H1 (cell line): ENCODE measurements at regions not wholly inside any gene's neighbourhood (a gene's known extent, or its start where the extent isn't known, plus 50 kb on each side); places are given as distances from the start of the nearest gene placed in this dataset.

Experiments
- ZNF274 ChIP-seq: IDR thresholded peaks from 2 replicates; pipeline ENCODE4 v1.7.0; 2012; ENCODE audit warnings: low read length, borderline replicate concordance; ENCODE audit errors: extremely low read depth
- TF ChIP-seq, protein P1 (sequence below): IDR thresholded peaks from 2 replicates; pipeline ENCODE4 v1.6.1; 2012; ENCODE audit warnings: low read length, inconsistent platforms

DNA sequence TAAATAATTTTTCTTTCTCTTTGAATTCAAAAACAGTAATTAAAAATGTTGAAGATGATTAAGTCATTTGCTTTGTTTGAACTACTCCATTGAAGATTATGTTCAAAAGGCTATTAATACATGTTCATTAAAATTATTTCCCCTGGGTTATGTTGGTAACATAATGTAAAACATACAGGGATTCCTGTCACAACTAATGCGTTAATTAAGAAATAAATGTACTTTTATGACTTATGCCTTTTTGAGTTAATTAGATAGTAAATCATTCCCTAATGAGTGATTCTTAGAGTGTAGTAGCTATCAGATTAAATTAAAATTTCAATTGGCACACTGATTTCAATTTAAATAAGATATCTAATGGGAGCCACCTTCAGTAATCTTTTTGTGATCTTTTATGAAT, 549.1 kb downstream of the ANKRD50 start (continued):
- TF ChIP-seq, protein P1, sequence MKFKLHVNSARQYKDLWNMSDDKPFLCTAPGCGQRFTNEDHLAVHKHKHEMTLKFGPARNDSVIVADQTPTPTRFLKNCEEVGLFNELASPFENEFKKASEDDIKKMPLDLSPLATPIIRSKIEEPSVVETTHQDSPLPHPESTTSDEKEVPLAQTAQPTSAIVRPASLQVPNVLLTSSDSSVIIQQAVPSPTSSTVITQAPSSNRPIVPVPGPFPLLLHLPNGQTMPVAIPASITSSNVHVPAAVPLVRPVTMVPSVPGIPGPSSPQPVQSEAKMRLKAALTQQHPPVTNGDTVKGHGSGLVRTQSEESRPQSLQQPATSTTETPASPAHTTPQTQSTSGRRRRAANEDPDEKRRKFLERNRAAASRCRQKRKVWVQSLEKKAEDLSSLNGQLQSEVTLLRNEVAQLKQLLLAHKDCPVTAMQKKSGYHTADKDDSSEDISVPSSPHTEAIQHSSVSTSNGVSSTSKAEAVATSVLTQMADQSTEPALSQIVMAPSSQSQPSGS: no peak
- TF ChIP-seq ZNF274: no peak
- TF ChIP-seq, all 59 proteins: peak for 0
